HG03039 (cell line): ENCODE measurements at regions not wholly inside any gene's neighbourhood (a gene's known extent, or its start where the extent isn't known, plus 50 kb on each side); places are given as distances from the start of the nearest gene placed in this dataset.

Source experiments
- ATAC-seq: cut with Tn5 transposase; IDR thresholded peaks from one replicate; pipeline ENCODE4 v1.9.1; 2021; ENCODE audit warnings: mild to moderate bottlenecking, moderate library complexity; ENCODE audit not compliant: unreplicated experiment

DNA sequence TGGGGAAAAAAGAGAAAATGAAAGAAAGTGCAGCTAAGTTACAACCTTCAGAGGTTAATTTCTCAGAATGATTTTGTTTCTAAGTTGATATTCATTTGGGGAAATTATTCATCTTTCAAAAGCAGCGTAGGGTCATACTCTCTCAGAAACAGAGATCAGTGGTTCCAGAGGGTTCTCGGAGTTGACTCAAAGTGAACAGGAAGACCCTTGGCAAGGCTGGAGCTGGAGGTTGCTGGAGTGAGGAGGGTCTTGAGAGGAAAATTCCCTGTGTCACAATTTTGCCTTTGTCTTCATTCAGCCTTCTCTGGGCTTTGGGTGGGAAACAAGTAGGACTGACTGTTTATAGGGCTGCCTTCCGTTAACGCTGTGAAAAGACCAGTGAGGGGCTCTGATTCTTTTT is 168.2 kb downstream of the ICOS start:
- no peak for ATAC-seq

GRCh38 chr2:204108330-204108751 is 171.8 kb downstream of the ICOS start:
- no peak for ATAC-seq

DNA sequence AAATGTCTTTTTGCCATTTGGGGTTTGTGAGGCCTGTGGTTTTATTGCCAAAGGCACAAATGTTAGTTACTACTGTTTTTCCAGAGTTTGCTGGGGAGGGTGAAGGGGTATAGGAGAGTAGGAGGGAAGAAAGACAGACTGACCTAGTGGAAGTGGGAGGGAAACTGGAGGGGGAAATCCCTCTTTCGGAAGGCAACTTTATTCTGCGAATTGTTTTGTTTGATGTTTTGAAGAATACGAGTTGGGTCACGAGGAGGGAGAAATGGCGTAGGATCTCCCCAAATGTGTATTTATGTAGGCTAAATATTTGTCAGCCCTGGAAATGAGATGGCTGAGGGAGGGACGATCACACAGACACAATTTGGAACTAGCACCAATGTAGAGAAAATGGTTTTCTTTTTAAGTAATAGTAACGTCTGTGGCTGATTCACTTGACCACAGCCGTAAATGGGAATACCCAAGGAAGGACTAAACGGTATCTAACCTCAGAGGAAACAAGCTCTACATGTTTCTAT is 172.3 kb downstream of the ICOS start:
- no peak for ATAC-seq

DNA sequence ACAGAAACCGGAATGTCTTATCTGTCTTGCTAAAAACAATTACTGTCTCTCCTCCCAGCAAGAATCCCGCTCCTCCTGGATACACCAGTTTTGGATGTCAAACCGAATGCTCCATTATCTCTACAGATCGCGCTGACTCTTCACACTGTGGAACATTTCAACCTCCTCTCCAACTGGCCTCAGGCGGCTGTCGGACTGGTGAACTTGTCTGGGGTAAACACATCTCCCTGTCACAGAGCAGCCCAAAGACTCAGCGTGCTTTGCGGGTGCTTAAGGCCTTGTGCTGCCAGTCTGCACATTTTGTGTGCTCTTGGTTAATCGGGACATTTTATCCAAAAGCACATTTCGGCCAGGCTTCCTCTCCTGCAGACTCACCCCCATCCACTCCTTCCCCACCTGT is 173.1 kb downstream of the ICOS start:
- ATAC-seq = no peak

- ATAC-seq = peak; percentile 75
Measured at GRCh38 chr2:204110338-204110741, 173.8 kb downstream of the ICOS start.

- no peak for ATAC-seq
Measured at GRCh38 chr2:204110751-204111516, 174.4 kb downstream of the ICOS start.

DNA sequence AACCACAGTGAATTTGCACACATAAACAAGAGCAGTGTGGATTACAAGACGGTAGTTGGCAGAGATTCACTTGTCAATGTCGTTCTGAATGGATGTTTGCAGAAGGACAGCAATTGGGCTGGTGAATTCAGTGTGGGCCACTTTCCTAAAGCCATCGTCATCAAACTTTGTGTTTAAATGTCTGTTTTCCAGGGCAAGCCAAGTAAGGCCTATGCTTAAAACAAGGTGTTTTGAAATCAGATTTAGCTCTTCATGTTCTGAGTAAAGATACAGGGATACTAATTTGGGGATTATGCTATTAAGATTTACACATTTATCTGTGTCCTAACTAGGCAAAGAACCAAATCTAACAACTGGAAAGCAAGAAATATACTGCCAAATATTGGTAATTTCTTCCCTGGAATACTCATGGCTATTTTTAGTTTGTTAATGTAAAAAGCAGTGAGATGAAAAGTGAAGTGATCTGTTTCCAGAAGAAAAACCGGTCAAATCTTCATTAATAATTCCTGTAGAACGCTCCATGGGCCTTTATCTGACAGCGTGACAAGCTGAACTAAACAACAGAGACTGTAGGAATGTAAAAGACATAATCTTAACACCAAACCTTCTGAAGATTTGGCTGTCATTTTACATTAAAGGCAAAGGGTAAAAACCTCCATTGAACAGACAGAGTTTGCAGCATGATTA is 175.7 kb downstream of the ICOS start:
- no peak for ATAC-seq

DNA sequence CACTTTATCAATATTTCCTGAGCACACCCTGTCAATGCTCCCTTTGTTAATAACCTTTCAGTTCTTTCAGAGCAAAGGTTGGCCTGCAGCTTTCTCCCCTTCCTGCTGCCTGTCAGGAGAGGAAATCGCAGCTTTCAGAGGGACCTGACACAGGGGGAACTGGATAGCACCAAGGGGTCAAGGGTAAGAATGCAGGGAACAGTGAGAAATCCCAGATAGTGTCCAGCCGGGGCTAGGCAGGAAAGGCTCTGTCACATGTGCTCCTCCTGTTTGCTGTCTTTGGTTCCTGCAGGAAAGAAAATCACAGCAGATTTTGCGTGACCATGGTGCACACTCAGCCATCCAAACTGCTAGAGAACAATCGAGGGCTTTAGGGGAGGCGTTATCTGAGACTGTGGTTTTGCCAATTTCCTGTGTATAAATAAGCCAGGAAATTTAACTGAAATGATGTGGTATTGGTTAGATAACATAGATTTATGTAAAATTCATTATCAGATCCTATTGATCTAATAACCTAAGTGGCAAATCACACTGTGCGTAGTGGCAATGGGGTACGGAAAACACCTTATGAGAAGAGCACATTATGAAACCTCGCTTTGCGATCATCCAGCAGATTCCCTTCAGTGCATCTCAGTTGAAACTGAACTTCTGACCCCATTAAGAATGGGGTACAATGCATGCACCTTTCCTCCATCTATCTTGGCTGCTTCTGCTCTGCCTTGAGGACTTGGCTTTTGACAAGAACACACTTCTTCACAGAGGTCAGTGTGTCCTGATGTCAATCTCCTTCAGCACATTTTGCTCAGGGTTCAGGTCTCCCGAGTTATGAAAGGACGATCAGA is 178.0 kb downstream of the ICOS start:
- ATAC-seq = no peak

GRCh38 chr2:204115137-204116056 is 178.8 kb downstream of the ICOS start:
- ATAC-seq = no peak

DNA sequence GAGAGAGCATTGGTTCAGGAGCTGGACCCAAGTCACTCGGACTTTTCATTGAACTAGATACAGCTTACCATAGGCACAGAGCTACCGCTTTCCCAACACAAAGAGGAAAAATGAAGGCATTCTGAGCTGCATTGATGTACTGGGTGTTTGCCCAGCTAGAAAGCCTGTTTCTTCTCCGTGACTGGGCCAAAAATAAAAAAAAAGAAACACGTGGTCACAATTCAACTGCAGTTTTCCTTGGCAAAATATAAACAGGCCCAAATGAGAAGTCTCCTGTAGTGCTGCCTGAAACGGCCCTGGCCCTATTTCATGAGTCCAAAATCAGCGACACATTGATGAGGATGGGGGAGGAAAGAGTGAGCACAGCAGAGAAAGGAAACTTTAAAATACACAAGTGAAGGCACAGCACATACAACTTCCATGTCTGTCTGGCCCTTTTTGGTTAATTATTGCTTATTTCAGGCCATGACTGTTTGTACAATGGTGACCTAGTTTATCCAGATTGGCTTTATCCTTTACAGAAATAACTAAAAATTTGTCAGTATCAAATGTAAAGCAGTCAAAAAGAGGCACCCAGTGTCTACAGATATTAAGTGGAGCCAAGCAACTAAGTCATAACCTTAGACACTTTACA is 179.7 kb downstream of the ICOS start:
- no peak for ATAC-seq

- no peak for ATAC-seq
Measured at GRCh38 chr2:204122425-204122824, 185.9 kb downstream of the ICOS start.

GRCh38 chr2:204124140-204124750 is 187.7 kb downstream of the ICOS start:
- no peak for ATAC-seq

DNA sequence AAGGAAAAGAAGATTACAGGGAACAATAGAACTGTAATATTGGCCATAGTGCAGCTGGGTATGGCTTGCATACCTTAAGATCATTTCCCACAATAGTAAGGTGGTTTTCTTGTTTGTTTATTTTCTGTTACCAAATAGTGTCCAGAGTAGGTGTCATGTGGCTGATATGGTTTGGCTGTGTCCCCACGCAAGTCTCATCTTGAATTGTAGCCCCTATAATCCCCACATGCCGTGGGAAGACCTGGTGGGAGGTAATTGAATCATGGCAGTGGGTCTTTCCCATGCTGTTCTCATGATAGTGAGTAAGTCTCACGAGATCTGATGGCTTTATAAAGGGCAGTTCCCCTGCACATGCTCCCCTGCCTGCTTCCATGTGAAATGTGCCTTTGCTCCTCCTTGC is 190.1 kb downstream of the ICOS start:
- ATAC-seq = no peak

DNA sequence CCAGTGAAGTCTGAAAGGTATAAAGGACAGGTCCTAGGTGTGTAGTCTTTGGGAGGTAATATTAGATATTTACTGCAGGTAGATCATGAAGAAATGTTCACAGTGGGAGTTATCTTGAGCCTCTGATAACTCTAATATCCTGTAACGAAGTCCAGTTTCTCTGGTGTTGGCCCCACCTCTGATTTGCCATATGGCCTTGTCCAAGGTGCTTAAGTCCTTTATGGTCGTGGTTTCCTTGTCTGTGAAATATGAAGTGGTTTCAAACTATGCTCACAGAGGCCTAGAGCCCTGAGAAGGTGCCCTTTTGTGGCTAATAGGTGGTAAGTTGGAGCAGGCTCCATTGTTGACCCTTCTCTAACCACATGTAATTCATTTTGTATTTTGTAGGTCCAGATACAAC is 190.7 kb downstream of the ICOS start:
- no peak for ATAC-seq

DNA sequence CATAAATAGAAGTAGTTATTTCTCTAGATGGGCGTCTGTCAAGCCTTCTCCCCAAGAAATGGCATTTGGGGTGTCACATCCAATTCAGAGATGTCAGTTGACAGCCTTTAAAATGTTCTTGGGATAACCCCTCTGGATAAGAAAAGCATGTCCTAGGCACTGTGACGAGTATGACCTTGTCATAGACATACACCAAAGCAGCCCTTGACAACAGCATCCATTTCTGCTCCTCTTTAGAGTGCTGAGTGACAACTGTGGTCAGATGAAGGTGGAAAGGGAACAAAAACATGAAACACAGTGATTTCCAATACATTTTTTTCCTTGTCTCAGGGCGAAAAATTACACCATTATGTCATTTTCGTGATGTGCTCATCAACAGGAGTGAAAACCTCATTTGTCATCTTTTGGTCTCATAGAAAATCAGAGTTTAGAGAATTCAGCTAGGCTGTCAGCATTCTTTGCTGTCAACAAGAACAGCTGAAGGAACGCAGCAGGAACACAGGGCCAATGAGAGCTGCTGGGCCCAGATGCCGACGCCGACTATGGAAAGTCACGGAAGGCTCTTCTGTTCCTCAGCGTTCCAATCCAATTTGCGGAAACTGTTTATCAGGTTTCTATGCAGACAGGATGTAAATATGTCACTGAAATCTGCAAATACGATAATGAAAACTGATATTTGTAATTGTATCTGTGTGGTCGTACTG is 193.2 kb downstream of the ICOS start:
- ATAC-seq = no peak

DNA sequence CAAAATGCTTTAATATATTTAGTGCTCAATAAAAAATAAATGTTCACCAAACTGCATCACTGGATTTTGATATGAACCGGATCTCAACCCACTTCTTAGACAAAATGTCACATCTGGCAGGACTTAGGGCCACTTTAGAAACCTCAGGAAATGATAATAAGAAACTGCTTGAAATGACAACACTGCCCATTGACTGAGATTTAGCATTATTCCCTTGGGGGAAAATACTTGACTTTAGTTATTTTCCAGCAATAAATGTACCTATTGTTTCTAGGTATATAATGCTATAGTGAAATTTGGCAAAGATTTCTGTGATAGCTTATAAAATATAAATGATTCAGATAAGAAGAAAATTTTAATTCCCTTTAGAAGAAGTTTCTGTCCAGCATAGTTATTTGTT is 195.1 kb downstream of the ICOS start:
- no peak for ATAC-seq

DNA sequence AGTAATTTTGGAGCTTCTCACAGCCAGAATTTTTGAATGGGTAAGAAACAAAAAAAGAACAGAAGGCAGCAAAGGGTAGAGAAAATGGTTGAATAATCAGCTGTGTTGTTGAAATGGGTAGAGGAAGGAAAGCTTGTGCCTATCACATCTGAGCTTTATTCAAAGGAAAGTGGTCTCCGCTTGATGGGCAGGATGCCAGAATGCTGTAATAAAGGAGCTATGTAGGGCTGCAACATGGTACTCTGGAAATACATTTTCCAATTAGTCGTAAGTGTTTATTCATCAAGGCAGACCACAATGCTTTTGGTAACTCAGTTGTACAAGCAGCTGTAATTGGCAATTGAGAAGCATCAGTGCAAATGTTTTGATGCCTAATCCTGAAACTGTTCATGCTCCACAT is 196.9 kb downstream of the ICOS start:
- ATAC-seq = no peak

DNA sequence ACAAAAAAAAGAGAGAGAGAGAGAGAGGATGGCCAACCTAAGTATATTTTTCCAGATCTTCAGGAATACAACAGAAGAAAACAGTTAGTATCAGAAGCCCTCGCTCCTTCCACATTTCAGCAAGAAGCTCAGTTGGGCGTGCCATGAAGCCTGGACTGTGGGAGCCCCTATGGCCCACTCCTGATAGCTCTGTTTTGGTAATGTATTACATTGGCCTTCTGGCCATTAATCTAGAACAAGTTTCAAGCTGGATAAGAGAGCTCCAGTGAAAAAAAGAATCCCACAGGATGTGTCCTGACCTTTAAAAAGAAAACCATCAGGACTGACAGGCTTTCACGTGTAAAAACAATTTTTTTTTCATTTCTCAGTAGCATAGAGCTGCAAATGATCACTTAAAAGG is 197.9 kb downstream of the ICOS start:
- ATAC-seq = no peak

GRCh38 chr2:204135752-204136151 is 199.2 kb downstream of the ICOS start:
- ATAC-seq = no peak
